ENCODE measurements at regions not wholly inside any gene's neighbourhood (a gene's known extent, or its start where the extent isn't known, plus 50 kb on each side); places are given as distances from the start of the nearest gene placed in this dataset.
"Not testable (repeated sequence)": the region's sequence is repeated elsewhere in the genome, so short reads cannot be mapped to it uniquely, and the experiment has no call there.

GRCh38 chr2:208687720-208688119, 281.1 kb downstream of the PTH2R start:
- not testable (repeated sequence) for DNase-seq

GRCh38 chr2:208698114-208698513, 291.5 kb downstream of the PTH2R start:
- no peak for DNase-seq

GRCh38 chr2:208708486-208708885, 301.9 kb downstream of the PTH2R start:
- DNase-seq = no peak

- DNase-seq = no peak
Measured at GRCh38 chr2:208711598-208711997, 305.0 kb downstream of the PTH2R start.

GRCh38 chr2:208713066-208713745, 306.6 kb downstream of the PTH2R start:
- DNase-seq = no peak

GRCh38 chr2:208718828-208719227, 312.2 kb downstream of the PTH2R start:
- DNase-seq = no peak

- no peak for DNase-seq
Measured at GRCh38 chr2:208722731-208723130, 316.1 kb downstream of the PTH2R start.

- DNase-seq = no peak
Measured at GRCh38 chr2:208725280-208725679, 318.7 kb downstream of the PTH2R start.

GRCh38 chr2:208726242-208726641, 319.6 kb downstream of the PTH2R start:
- no peak for DNase-seq

GRCh38 chr2:208751663-208752415, 345.2 kb downstream of the PTH2R start:
- not testable (repeated sequence) for DNase-seq

- no peak for DNase-seq
Measured at GRCh38 chr2:208757364-208757763, 350.8 kb downstream of the PTH2R start.

GRCh38 chr2:208773074-208773473, 366.5 kb downstream of the PTH2R start:
- not testable (repeated sequence) for DNase-seq

GRCh38 chr2:208781166-208781565, 374.6 kb downstream of the PTH2R start:
- DNase-seq = no peak

- no peak for DNase-seq
Measured at GRCh38 chr2:208782097-208782496, 375.5 kb downstream of the PTH2R start.

GRCh38 chr2:208783184-208783583, 376.6 kb downstream of the PTH2R start:
- DNase-seq = no peak

- not testable (repeated sequence) for DNase-seq
Measured at GRCh38 chr2:208784774-208785173, 378.2 kb downstream of the PTH2R start.

GRCh38 chr2:208791257-208791656, 384.7 kb downstream of the PTH2R start:
- no peak for DNase-seq

GRCh38 chr2:208792766-208793165, 386.2 kb downstream of the PTH2R start:
- no peak for DNase-seq

- no peak for DNase-seq
Measured at GRCh38 chr2:208793434-208793833, 386.8 kb downstream of the PTH2R start.

- no peak for DNase-seq
Measured at GRCh38 chr2:208794288-208794975, 387.8 kb downstream of the PTH2R start.

- DNase-seq = no peak
Measured at GRCh38 chr2:208798698-208799097, 392.1 kb downstream of the PTH2R start.

GRCh38 chr2:208799397-208799796, 392.8 kb downstream of the PTH2R start:
- DNase-seq = no peak

GRCh38 chr2:208800887-208801286, 394.3 kb downstream of the PTH2R start:
- not testable (repeated sequence) for DNase-seq

GRCh38 chr2:208807756-208808155, 401.2 kb downstream of the PTH2R start:
- no peak for DNase-seq

All from fibroblast of skin of right biceps (primary cell).